IMR-90 (cell line): ENCODE measurements at regions not wholly inside any gene's neighbourhood (a gene's known extent, or its start where the extent isn't known, plus 50 kb on each side); places are given as distances from the start of the nearest gene placed in this dataset.
"Not testable (repeated sequence)": the region's sequence is repeated elsewhere in the genome, so short reads cannot be mapped to it uniquely, and the experiment has no call there.

Source experiments
- ATAC-seq: fragments of 200-7000 bp; cut with Tn5 transposase; 2 replicates; pipeline ENCODE4 v1.9.1; 2020; ENCODE audit warnings: low read depth, mild to moderate bottlenecking, moderate library complexity
- BruUV-seq: library from RNA; stranded (reverse); fragments of 400-500 nt; replicated peaks from 2 replicates; lab custom pipeline; 2021; lab: Mats Ljungman, UMichigan
- CTCF ChIA-PET: fragments of 300-600 bp; formaldehyde crosslinking; extraction: SDS; loops from one replicate; lab custom pipeline; 2021; ENCODE audit warnings: antibody characterized with exemption; lab: Yijun Ruan, JAX
- POLR2A ChIA-PET: fragments of 300-600 bp; sonication (Branson Sonifier 250); formaldehyde crosslinking; loops from one replicate; lab custom pipeline; 2022; ENCODE audit warnings: antibody characterized with exemption; ENCODE audit not compliant: unreplicated experiment; lab: Charles Lee
- DNase-seq: peaks from one replicate; pipeline ENCODE4 v3.0.0; 2013
- H2AFZ ChIP-seq: replicated peaks from 2 replicates; pipeline ENCODE3; 2013; ENCODE audit warnings: low read length, mild to moderate bottlenecking; ENCODE audit not compliant: poor library complexity
- H2AK5ac ChIP-seq: 2 replicates; pipeline ENCODE4 v1.6.1; 2013; ENCODE audit warnings: low read depth, low read length, inconsistent platforms
- H2AK9ac ChIP-seq: replicated peaks from 2 replicates; pipeline ENCODE3; 2013; ENCODE audit warnings: mild to moderate bottlenecking, low read depth, low read length, moderate library complexity; ENCODE audit not compliant: poor library complexity
- H2BK120ac ChIP-seq: 2 replicates; pipeline ENCODE4 v1.6.1; 2013; ENCODE audit warnings: low read depth, low read length, inconsistent platforms
- H2BK15ac ChIP-seq: 3 replicates; pipeline ENCODE4 v1.6.1; 2013; ENCODE audit warnings: low read depth, low read length, inconsistent platforms
- H2BK20ac ChIP-seq: 2 replicates; pipeline ENCODE4 v1.6.1; 2013; ENCODE audit warnings: low read depth, mild to moderate bottlenecking, inconsistent platforms, low read length, moderate library complexity
- H2BK5ac ChIP-seq: 2 replicates; pipeline ENCODE4 v1.6.1; 2013; ENCODE audit warnings: mild to moderate bottlenecking, low read depth, low read length, inconsistent platforms; ENCODE audit not compliant: poor library complexity, severe bottlenecking
- H3K14ac ChIP-seq: replicated peaks from 2 replicates; pipeline ENCODE4 v1.6.1; 2013; ENCODE audit warnings: low read depth, low read length, inconsistent platforms
- H3K18ac ChIP-seq: 2 replicates; pipeline ENCODE4 v1.6.1; 2013; ENCODE audit warnings: low read depth, low read length, control low read depth
- H3K23ac ChIP-seq: 2 replicates; pipeline ENCODE4 v1.6.1; 2013; ENCODE audit warnings: low read depth, low read length, inconsistent platforms
- H3K27ac ChIP-seq: 2 replicates; pipeline ENCODE4 v1.5.1; 2013; ENCODE audit warnings: mild to moderate bottlenecking, control low read depth, low read length; ENCODE audit not compliant: insufficient read depth
- H3K27me3 ChIP-seq: 2 replicates; pipeline ENCODE4 v1.6.1; 2013; ENCODE audit warnings: low read length; ENCODE audit not compliant: control insufficient read depth, insufficient read depth
- H3K36me3 ChIP-seq: 2 replicates; pipeline ENCODE4 v1.6.1; 2013; ENCODE audit warnings: low read length, mixed read lengths; ENCODE audit not compliant: control insufficient read depth, insufficient read depth
- H3K4ac ChIP-seq: 2 replicates; pipeline ENCODE4 v1.6.1; 2013; ENCODE audit warnings: low read depth, low read length, inconsistent platforms
- H3K4me1 ChIP-seq: 2 replicates; pipeline ENCODE4 v1.6.1; 2013; ENCODE audit warnings: low read length, mixed read lengths; ENCODE audit not compliant: control insufficient read depth, insufficient read depth
- H3K4me2 ChIP-seq: 2 replicates; pipeline ENCODE4 v1.6.1; 2013; ENCODE audit warnings: low read depth, mild to moderate bottlenecking, control low read depth, low read length, moderate library complexity
- H3K4me3 ChIP-seq: 2 replicates; pipeline ENCODE4 v1.5.1; 2013; ENCODE audit warnings: low read depth, mild to moderate bottlenecking, control low read depth, low read length, moderate library complexity; ENCODE audit not compliant: insufficient read depth
- H3K56ac ChIP-seq: 2 replicates; pipeline ENCODE4 v1.6.1; 2013; ENCODE audit warnings: low read length, inconsistent platforms; ENCODE audit not compliant: insufficient read depth; ENCODE audit errors: extremely low read depth
- H3K79me1 ChIP-seq, 2 experiments: 2 replicates each; pipeline ENCODE4 v1.6.1; 2013; ENCODE audit warnings: low read length in 2 of 2, inconsistent platforms in 1 of 2, low read depth in 1 of 2
- H3K9ac ChIP-seq: 2 replicates; pipeline ENCODE4 v1.6.1; 2013; ENCODE audit warnings: low read depth, low read length, control low read depth
- H3K9me1 ChIP-seq: 2 replicates; pipeline ENCODE4 v1.6.1; 2013; ENCODE audit warnings: low read length, inconsistent platforms; ENCODE audit not compliant: insufficient read depth
- H3K9me3 ChIP-seq: 2 replicates; pipeline ENCODE4 v1.6.1; 2013; ENCODE audit warnings: low read length; ENCODE audit not compliant: control insufficient read depth, insufficient read depth
- H4K20me1 ChIP-seq: 2 replicates; pipeline ENCODE4 v1.6.1; 2013; ENCODE audit warnings: low read length, inconsistent platforms; ENCODE audit not compliant: insufficient read depth
- H4K5ac ChIP-seq: 2 replicates; pipeline ENCODE4 v1.6.1; 2013; ENCODE audit warnings: mild to moderate bottlenecking, low read depth, low read length, control low read depth
- H4K8ac ChIP-seq, 2 experiments: 2 replicates each; pipeline ENCODE4 v1.6.1; 2013; ENCODE audit warnings: low read depth in 2 of 2, low read length in 2 of 2, control low read depth in 1 of 2, inconsistent platforms in 1 of 2
- H4K91ac ChIP-seq: 2 replicates; pipeline ENCODE4 v1.6.1; 2013; ENCODE audit warnings: low read depth, low read length, inconsistent platforms; ENCODE audit not compliant: insufficient read depth
- FOS ChIP-seq: fragments of 150-350 bp; IDR thresholded peaks from 2 replicates; pipeline ENCODE4 v1.6.1; 2016; ENCODE audit warnings: low read depth, low read length
- WGBS, 2 experiments: methylation state at CpG; one replicate each; pipeline versions ENCODE4 v1.1.5 to v1.1.7; 2013; ENCODE audit warnings: missing lambda C conversion rate in 2 of 2; ENCODE audit not compliant: insufficient read length in 1 of 2; ENCODE audit errors: extremely low coverage in 2 of 2; 5-methylcytosine and 5-hydroxymethylcytosine counted together
- dilution Hi-C: fragments of 300-500 bp; cut with HindIII; formaldehyde crosslinking; loops from one replicate; pipeline ENCODE4 v1.14.3; 2018; ENCODE audit warnings: low sequenced_read_pairs; ENCODE audit not compliant: unreplicated experiment
- in situ Hi-C: fragments of 300-500 bp; cut with MboI; formaldehyde crosslinking; loops from 3 replicates; pipeline ENCODE4 v1.14.3; 2019; ENCODE audit warnings: low sequenced_read_pairs, inconsistent platforms, mixed read lengths
- intact Hi-C: fragments of 100-400 bp; cut with micrococcal nuclease; formaldehyde crosslinking; loops from 2 replicates; pipeline ENCODE4 v1.10.0; 2022
- TF ChIP-seq, protein P1 (sequence below): fragments of 150-350 bp; IDR thresholded peaks from 2 replicates; pipeline ENCODE4 v1.6.1; 2017; ENCODE audit warnings: mild to moderate bottlenecking, antibody characterized with exemption, low read length, low read depth

DNA sequence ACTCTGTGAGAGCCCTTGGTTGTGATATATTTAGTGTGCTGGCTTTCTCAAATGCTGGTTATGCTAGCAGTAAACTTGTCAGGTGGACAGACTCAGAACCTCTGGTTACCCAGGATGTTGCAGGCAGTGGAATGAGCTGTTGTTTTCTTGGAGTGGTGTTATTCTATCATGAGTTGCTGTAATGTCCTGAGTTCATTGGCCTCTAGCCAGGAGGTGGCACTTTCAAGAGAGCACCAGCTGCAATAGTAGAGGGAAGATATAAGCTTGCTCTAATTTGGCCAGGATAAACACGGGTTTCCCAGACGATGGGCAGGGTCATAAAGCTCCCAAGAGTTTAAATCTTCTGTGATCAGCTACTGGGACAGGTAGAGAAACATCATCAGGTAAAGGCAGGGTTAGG lies 95.0 kb upstream of the UBQLN2 start:
- no peak overlapping the region for H2BK5ac ChIP-seq
- H3K9ac ChIP-seq: no peak overlapping the region
- H3K4ac ChIP-seq: no peak overlapping the region
- in situ Hi-C loops: no loop called here
- H3K27ac ChIP-seq: no peak overlapping the region
- H4K8ac ChIP-seq: no peak overlapping the region
- H3K14ac ChIP-seq: no peak overlapping the region
- no peak for DNase-seq
- H3K4me1 ChIP-seq: no peaks in the 10 kb centered on the region
- H2AFZ ChIP-seq: no peak overlapping the region
- intact Hi-C loops: no loop called here
- H3K56ac ChIP-seq: no peak overlapping the region
- no peak overlapping the region for H2BK15ac ChIP-seq
- H3K4me3 ChIP-seq: no peak overlapping the region
- whole genome bisulfite sequencing, 2 experiments: no CpG with 5 or more reads among the region's 2 CpGs
- H3K9me3 ChIP-seq: peaks cover 2% of the 10 kb centered on the region; the same call in 1 of the 2 replicates
- BruUV-seq: no TSS peak
- POLR2A ChIA-PET: no interaction called here
- CTCF ChIA-PET: interaction anchor here (0.6 kb wide), 1 partner anchor 9 kb away, joined by 3 read pairs; no protein-coding TSS in a partner anchor
- no peaks in the 10 kb centered on the region for H3K36me3 ChIP-seq
- H3K23ac ChIP-seq: no peak overlapping the region
- H3K4me2 ChIP-seq: no peak overlapping the region
- TF ChIP-seq, protein P1, sequence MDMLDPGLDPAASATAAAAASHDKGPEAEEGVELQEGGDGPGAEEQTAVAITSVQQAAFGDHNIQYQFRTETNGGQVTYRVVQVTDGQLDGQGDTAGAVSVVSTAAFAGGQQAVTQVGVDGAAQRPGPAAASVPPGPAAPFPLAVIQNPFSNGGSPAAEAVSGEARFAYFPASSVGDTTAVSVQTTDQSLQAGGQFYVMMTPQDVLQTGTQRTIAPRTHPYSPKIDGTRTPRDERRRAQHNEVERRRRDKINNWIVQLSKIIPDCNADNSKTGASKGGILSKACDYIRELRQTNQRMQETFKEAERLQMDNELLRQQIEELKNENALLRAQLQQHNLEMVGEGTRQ: no peak
- no peak for TF ChIP-seq FOS
- H4K20me1 ChIP-seq: no peaks in the 10 kb centered on the region
- H2AK5ac ChIP-seq: no peak overlapping the region
- no peaks in the 10 kb centered on the region for H3K79me1 ChIP-seq
- H3K27me3 ChIP-seq: no peaks in the 10 kb centered on the region
- H3K9me1 ChIP-seq: no peaks in the 10 kb centered on the region
- no peak overlapping the region for H4K5ac ChIP-seq
- H3K18ac ChIP-seq: no peak overlapping the region
- no peak overlapping the region for H2BK120ac ChIP-seq
- dilution Hi-C loops: no loop called here
- H2AK9ac ChIP-seq: no peak overlapping the region
- ATAC-seq: no peak
- H2BK20ac ChIP-seq: no peak overlapping the region
- H4K91ac ChIP-seq: no peak overlapping the region

GRCh38 chrX:56494923-56495322 lies 68.5 kb upstream of the UBQLN2 start:
- H2BK20ac ChIP-seq, H4K8ac ChIP-seq, H2BK120ac ChIP-seq, CTCF ChIA-PET, H2AFZ ChIP-seq, H3K4me3 ChIP-seq, H3K14ac ChIP-seq, H3K9me3 ChIP-seq, H3K4me1 ChIP-seq, H3K18ac ChIP-seq, H3K27me3 ChIP-seq, H3K23ac ChIP-seq, DNase-seq, H3K27ac ChIP-seq, H4K91ac ChIP-seq, H2BK15ac ChIP-seq, H3K4ac ChIP-seq, dilution Hi-C loops, H2BK5ac ChIP-seq, ATAC-seq, H3K79me1 ChIP-seq, H3K4me2 ChIP-seq, H3K56ac ChIP-seq, H2AK9ac ChIP-seq, BruUV-seq, H2AK5ac ChIP-seq, H3K36me3 ChIP-seq, POLR2A ChIA-PET, intact Hi-C loops, H3K9ac ChIP-seq, in situ Hi-C loops, H3K9me1 ChIP-seq, H4K5ac ChIP-seq, H4K20me1 ChIP-seq: not testable (repeated sequence)
- 78% methylated on average over 4 of the region's 8 CpGs; no CpG with 5 or more reads in 1 of the 2 experiments for WGBS, 2 experiments
